ENCODE measurements at regions not wholly inside any gene's neighbourhood (a gene's known extent, or its start where the extent isn't known, plus 50 kb on each side); places are given as distances from the start of the nearest gene placed in this dataset.

DNA sequence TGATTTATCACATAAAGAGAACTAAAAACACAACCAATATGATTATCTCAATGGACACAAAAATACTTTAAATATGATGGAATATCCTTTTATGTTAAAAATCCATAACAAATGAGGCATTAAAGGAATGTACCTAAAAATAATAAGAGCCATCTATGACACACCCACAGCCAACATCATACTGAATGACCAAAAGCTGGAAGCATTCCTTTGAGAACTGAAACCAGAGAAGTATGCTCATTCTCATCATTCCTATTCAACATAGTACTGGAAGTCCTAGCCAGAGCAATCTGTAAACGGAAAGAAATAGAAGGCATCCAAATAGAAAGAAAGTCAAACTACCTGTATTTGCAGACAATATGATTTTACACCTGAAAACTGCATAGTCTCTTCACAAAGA lies 671.0 kb downstream of the SLITRK1 start:
- TF ChIP-seq, protein P1, sequence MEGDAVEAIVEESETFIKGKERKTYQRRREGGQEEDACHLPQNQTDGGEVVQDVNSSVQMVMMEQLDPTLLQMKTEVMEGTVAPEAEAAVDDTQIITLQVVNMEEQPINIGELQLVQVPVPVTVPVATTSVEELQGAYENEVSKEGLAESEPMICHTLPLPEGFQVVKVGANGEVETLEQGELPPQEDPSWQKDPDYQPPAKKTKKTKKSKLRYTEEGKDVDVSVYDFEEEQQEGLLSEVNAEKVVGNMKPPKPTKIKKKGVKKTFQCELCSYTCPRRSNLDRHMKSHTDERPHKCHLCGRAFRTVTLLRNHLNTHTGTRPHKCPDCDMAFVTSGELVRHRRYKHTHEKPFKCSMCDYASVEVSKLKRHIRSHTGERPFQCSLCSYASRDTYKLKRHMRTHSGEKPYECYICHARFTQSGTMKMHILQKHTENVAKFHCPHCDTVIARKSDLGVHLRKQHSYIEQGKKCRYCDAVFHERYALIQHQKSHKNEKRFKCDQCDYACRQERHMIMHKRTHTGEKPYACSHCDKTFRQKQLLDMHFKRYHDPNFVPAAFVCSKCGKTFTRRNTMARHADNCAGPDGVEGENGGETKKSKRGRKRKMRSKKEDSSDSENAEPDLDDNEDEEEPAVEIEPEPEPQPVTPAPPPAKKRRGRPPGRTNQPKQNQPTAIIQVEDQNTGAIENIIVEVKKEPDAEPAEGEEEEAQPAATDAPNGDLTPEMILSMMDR (conservative IDR thresholded peaks at IDR 0.05; ENCODE audit: low read depth, low read length) = no peak
- TF ChIP-seq CEBPB (IDR thresholded peaks at IDR 0.05; ENCODE audit: low read depth, low read length) (no peak), POLR2A (IDR thresholded peaks at IDR 0.05; ENCODE audit: low read depth, low read length) (no peak), RAD21 (IDR thresholded peaks at IDR 0.05; ENCODE audit: low read length) (no peak)
- TF ChIP-seq, protein P2, sequence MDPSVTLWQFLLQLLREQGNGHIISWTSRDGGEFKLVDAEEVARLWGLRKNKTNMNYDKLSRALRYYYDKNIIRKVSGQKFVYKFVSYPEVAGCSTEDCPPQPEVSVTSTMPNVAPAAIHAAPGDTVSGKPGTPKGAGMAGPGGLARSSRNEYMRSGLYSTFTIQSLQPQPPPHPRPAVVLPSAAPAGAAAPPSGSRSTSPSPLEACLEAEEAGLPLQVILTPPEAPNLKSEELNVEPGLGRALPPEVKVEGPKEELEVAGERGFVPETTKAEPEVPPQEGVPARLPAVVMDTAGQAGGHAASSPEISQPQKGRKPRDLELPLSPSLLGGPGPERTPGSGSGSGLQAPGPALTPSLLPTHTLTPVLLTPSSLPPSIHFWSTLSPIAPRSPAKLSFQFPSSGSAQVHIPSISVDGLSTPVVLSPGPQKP (IDR thresholded peaks at IDR 0.05; ENCODE audit: borderline replicate concordance, low read depth, low read length) = no peak

All from IMR-90 (cell line).